ENCODE measurements at regions not wholly inside any gene's neighbourhood (a gene's known extent, or its start where the extent isn't known, plus 50 kb on each side); places are given as distances from the start of the nearest gene placed in this dataset.

- TF ChIP-seq CTCF (IDR thresholded peaks at IDR 0.05; ENCODE audit: low read depth, low read length) = no peak
- no peak for DNase-seq (ENCODE audit: extremely low read depth, low read depth)
These were observed 214.4 kb upstream of the LEF1 start for GRCh38 chr4:108383157-108383556.

- TF ChIP-seq CTCF (IDR thresholded peaks at IDR 0.05; ENCODE audit: low read depth, low read length) = no peak
- no peak for DNase-seq (ENCODE audit: extremely low read depth, low read depth)
These were observed 214.0 kb upstream of the LEF1 start for GRCh38 chr4:108382751-108383150.

GRCh38 chr4:108378164-108378563, 209.4 kb upstream of the LEF1 start:
- TF ChIP-seq CTCF (IDR thresholded peaks at IDR 0.05; ENCODE audit: low read depth, low read length) = no peak
- DNase-seq (ENCODE audit: extremely low read depth, low read depth) = no peak

GRCh38 chr4:108377021-108377420, 208.3 kb upstream of the LEF1 start:
- DNase-seq (ENCODE audit: extremely low read depth, low read depth) = no peak
- TF ChIP-seq CTCF (IDR thresholded peaks at IDR 0.05; ENCODE audit: low read depth, low read length) = no peak

- no peak for DNase-seq (ENCODE audit: extremely low read depth, low read depth)
- no peak for TF ChIP-seq CTCF (IDR thresholded peaks at IDR 0.05; ENCODE audit: low read depth, low read length)
These were observed 206.7 kb upstream of the LEF1 start for GRCh38 chr4:108375434-108375833.

GRCh38 chr4:108372681-108373080, 203.9 kb upstream of the LEF1 start:
- no peak for TF ChIP-seq CTCF (IDR thresholded peaks at IDR 0.05; ENCODE audit: low read depth, low read length)
- no peak for DNase-seq (ENCODE audit: extremely low read depth, low read depth)

- DNase-seq (ENCODE audit: extremely low read depth, low read depth) = no peak
- TF ChIP-seq CTCF (IDR thresholded peaks at IDR 0.05; ENCODE audit: low read depth, low read length) = no peak
These were observed 202.6 kb upstream of the LEF1 start for GRCh38 chr4:108371282-108371681.

All from AG09319 (cell line).